ENCODE measurements at regions not wholly inside any gene's neighbourhood (a gene's known extent, or its start where the extent isn't known, plus 50 kb on each side); places are given as distances from the start of the nearest gene placed in this dataset.

GRCh38 chr1:4310396-4310923, 343.9 kb upstream of the AJAP1 start:
- ATAC-seq (no peak), DNase-seq (no peak)
- intact Hi-C loops (cut with DNase I) = no loop called here

- intact Hi-C loops (cut with DNase I) = no loop called here
- DNase-seq (no peak), ATAC-seq (no peak)
Measured at GRCh38 chr1:4312024-4312423, 342.4 kb upstream of the AJAP1 start.

DNA sequence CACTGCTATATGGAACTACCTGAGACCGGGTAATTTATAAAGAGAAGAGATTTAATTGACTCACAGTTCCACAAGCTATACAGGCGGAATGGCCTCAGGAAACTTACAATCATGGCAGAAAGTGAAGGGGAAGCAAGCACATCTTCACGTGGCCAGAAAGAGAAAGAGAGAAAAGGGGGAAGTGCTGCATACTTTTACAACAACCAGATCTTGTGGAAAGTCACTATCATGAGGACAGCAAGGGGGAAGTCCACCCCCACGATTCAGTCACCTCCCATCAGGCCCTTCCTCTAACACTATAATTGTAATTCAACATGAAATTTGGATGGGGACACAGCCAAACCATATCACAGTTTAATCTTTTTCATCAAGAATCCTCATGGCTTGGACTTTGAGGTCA, 339.2 kb upstream of the AJAP1 start:
- ATAC-seq (no peak), DNase-seq (no peak)
- intact Hi-C loops (cut with DNase I) = no loop called here

- intact Hi-C loops (cut with DNase I) = no loop called here
- no peak for DNase-seq
- no peak for ATAC-seq
Measured at GRCh38 chr1:4317207-4317606, 337.2 kb upstream of the AJAP1 start.

GRCh38 chr1:4318720-4319119, 335.7 kb upstream of the AJAP1 start:
- no peak for DNase-seq
- intact Hi-C loops (cut with DNase I) = no loop called here
- ATAC-seq = no peak

DNA sequence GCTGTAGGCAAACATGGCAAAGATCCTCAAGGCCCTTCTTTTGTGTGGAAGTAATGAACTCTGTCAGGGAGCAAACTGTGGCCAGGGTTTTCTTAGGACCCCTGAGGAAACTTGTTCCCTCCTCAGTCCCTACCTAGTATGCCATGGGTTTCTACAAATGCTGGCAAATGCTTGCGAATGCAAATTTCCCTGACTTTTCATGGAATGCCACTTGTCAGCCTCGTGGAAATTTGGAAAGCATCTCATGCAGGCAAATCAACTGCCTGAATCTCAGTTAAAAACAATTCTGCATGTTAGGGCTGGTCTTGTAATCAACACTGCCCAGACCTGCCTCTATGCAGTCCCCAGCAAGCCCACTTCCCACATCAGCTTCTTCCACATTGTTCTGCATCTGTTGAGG, 334.9 kb upstream of the AJAP1 start:
- ATAC-seq (no peak), DNase-seq (no peak)
- intact Hi-C loops (cut with DNase I) = no loop called here

GRCh38 chr1:4322881-4323280, 331.5 kb upstream of the AJAP1 start:
- no peak for ATAC-seq
- no peak for DNase-seq
- intact Hi-C loops (cut with DNase I) = no loop called here

- intact Hi-C loops (cut with DNase I) = no loop called here
- DNase-seq (no peak), ATAC-seq (no peak)
Measured at GRCh38 chr1:4323309-4323708, 331.1 kb upstream of the AJAP1 start.

- no peak for ATAC-seq
- no peak for DNase-seq
- intact Hi-C loops (cut with DNase I) = no loop called here
Measured at GRCh38 chr1:4324525-4324924, 329.9 kb upstream of the AJAP1 start.

- DNase-seq (no peak), ATAC-seq (no peak)
- intact Hi-C loops (cut with DNase I) = no loop called here
Measured at GRCh38 chr1:4327142-4327541, 327.3 kb upstream of the AJAP1 start.

DNA sequence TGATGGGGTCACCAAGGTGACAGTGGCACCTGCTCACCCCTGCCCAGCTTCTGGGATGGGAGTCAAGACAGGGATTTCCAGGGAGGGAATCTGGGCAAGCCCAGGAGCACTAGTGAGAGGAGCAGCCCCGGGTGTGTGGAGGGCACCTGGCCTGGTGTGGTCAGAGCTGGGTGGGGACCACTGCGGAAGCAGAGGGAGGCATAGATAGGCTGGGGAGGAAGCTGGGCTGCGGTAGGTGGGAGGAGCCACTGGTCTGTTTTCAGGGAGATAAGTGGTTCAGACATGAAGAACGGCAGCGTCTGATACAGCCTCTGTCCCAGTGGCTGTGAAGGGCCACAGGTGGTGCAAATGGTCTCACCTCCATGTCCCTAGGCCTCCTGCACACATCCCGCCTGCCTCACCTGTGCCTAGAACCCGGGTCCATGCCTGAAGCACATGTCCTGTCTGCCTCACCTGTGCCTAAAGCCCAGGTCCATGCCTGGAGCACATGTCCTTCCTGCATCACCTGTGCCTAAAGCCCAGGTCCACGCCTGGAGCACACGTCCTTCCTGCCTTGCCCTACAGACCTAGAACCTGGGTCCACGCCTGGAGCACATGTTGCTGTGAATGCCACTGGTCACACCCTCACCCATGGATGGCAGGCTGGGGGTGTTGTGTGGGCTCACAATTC, 325.9 kb upstream of the AJAP1 start:
- ATAC-seq (no peak), DNase-seq (no peak)
- intact Hi-C loops (cut with DNase I) = no loop called here

GRCh38 chr1:4330805-4331766, 323.3 kb upstream of the AJAP1 start:
- DNase-seq (no peak), ATAC-seq (no peak)
- intact Hi-C loops (cut with DNase I) = no loop called here

DNA sequence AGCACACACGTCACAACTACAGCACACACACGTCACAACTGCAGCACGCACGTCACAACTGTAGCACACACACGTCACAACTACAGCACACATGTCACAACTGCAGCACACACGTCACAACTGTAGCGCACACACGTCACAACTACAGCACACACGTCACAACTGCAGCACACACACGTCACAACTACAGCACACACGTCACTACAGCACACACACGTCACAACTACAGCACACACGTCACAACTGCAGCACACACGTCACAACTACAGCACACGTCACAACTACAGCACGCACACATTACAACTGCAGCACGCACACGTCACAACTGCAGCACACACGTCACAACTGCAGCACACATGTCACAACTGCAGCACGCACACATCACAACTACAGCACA, 322.6 kb upstream of the AJAP1 start:
- intact Hi-C loops (cut with DNase I) = no loop called here
- DNase-seq (no peak), ATAC-seq (no peak)

GRCh38 chr1:4336507-4336906, 317.9 kb upstream of the AJAP1 start:
- intact Hi-C loops (cut with DNase I) = no loop called here
- DNase-seq (no peak), ATAC-seq (no peak)

- DNase-seq = no peak
- intact Hi-C loops (cut with DNase I) = no loop called here
- no peak for ATAC-seq
Measured at GRCh38 chr1:4341421-4341820, 313.0 kb upstream of the AJAP1 start.

GRCh38 chr1:4344065-4344732, 310.2 kb upstream of the AJAP1 start:
- DNase-seq = no peak
- no peak for ATAC-seq
- intact Hi-C loops (cut with DNase I) = no loop called here

GRCh38 chr1:4345094-4345493, 309.3 kb upstream of the AJAP1 start:
- no peak for DNase-seq
- intact Hi-C loops (cut with DNase I) = no loop called here
- no peak for ATAC-seq

DNA sequence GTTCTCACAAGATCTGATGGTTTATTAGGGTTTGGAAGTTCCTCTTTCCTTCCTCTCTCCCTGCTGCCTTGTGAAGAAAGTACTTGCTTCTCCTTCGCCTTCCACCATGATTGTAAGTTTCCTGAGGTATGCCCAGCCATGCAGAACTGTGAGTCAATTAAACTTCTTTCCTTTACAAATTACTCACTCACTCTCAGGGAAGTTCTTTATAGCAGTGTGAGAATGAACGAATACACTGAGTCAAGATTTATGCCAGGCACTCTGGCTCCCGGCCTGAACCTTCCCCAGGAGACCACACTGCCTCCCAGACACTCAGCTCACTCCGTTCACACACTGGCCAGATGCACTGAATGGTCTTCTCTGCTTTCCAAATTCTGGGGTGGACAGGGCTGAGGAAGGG, 308.3 kb upstream of the AJAP1 start:
- ATAC-seq (no peak), DNase-seq (no peak)
- intact Hi-C loops (cut with DNase I) = no loop called here

GRCh38 chr1:4351453-4351852, 303.0 kb upstream of the AJAP1 start:
- intact Hi-C loops (cut with DNase I) = no loop called here
- no peak for DNase-seq
- ATAC-seq = no peak

Data from left cardiac atrium (tissue), 4 donors.